NB4 (cell line): ENCODE measurements at regions not wholly inside any gene's neighbourhood (a gene's known extent, or its start where the extent isn't known, plus 50 kb on each side); places are given as distances from the start of the nearest gene placed in this dataset.

Experiments
- MYC ChIP-seq: IDR thresholded peaks from 2 replicates; pipeline ENCODE4 v1.6.1; 2011; ENCODE audit warnings: low read depth, low read length
- POLR2A ChIP-seq: IDR thresholded peaks from 2 replicates; pipeline ENCODE4 v1.6.1; 2011; ENCODE audit warnings: mild to moderate bottlenecking; ENCODE audit not compliant: insufficient read length; ENCODE audit errors: extremely low read depth
- TF ChIP-seq, protein P1 (sequence below): IDR thresholded peaks from one replicate; pipeline ENCODE4 v1.5.1; 2012; ENCODE audit warnings: low read depth, low read length
- TF ChIP-seq, protein P2 (sequence below): IDR thresholded peaks from 2 replicates; pipeline ENCODE4 v1.6.1; 2011; ENCODE audit warnings: low read depth, low read length

DNA sequence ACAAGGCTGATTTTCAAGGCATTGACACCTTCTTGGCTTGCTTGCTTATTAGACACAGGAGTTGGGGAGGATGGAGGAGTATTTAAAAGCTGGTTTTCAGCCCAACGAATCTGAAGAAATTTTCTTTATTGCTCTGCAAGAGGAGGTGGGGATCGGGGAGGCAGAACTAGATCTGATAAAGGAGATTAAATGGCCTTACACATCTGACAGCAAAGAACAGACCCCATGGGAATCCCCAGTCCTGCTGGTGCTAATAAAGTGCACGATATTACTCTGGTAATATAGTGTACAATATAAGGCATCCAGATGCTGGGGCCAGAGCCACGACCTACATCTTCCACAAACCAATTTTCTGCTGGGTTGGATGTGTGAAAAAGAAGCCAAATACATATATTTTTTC is 323.0 kb downstream of the OMA1 start:
- TF ChIP-seq, protein P1, sequence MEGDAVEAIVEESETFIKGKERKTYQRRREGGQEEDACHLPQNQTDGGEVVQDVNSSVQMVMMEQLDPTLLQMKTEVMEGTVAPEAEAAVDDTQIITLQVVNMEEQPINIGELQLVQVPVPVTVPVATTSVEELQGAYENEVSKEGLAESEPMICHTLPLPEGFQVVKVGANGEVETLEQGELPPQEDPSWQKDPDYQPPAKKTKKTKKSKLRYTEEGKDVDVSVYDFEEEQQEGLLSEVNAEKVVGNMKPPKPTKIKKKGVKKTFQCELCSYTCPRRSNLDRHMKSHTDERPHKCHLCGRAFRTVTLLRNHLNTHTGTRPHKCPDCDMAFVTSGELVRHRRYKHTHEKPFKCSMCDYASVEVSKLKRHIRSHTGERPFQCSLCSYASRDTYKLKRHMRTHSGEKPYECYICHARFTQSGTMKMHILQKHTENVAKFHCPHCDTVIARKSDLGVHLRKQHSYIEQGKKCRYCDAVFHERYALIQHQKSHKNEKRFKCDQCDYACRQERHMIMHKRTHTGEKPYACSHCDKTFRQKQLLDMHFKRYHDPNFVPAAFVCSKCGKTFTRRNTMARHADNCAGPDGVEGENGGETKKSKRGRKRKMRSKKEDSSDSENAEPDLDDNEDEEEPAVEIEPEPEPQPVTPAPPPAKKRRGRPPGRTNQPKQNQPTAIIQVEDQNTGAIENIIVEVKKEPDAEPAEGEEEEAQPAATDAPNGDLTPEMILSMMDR, result no peak
- TF ChIP-seq POLR2A, result no peak
- TF ChIP-seq, protein P2, sequence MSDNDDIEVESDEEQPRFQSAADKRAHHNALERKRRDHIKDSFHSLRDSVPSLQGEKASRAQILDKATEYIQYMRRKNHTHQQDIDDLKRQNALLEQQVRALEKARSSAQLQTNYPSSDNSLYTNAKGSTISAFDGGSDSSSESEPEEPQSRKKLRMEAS, result no peak
- no peak for TF ChIP-seq MYC
